Muscle of leg (tissue), 3 donors: ENCODE measurements at regions not wholly inside any gene's neighbourhood (a gene's known extent, or its start where the extent isn't known, plus 50 kb on each side); places are given as distances from the start of the nearest gene placed in this dataset.

Experiments
- DNase-seq: peaks from one replicate; pipeline ENCODE4 v3.0.0; 2013
- H3K27ac ChIP-seq: one replicate; pipeline ENCODE4 v1.5.1; 2013; ENCODE audit warnings: mild to moderate bottlenecking, low read length, control low read depth
- H3K27me3 ChIP-seq: one replicate; pipeline ENCODE4 v1.6.1; 2013; ENCODE audit warnings: low read length; ENCODE audit not compliant: control insufficient read depth, insufficient read depth
- H3K36me3 ChIP-seq: one replicate; pipeline ENCODE4 v1.6.1; 2013; ENCODE audit warnings: low read length; ENCODE audit not compliant: control insufficient read depth, insufficient read depth
- H3K4me1 ChIP-seq: one replicate; pipeline ENCODE4 v1.6.1; 2013; ENCODE audit warnings: low read length; ENCODE audit not compliant: control insufficient read depth, insufficient read depth
- H3K4me3 ChIP-seq: one replicate; pipeline ENCODE4 v1.5.1; 2013; ENCODE audit warnings: low read length, control low read depth
- H3K9me3 ChIP-seq: replicated peaks from 2 replicates; pipeline ENCODE4 v1.6.1; 2013; ENCODE audit warnings: low read depth, low read length; ENCODE audit not compliant: control insufficient read depth
- WGBS: methylation state at CpG from one replicate; pipeline ENCODE4 v1.1.5; 2013; ENCODE audit warnings: missing lambda C conversion rate; ENCODE audit not compliant: insufficient coverage; 5-methylcytosine and 5-hydroxymethylcytosine counted together

DNA sequence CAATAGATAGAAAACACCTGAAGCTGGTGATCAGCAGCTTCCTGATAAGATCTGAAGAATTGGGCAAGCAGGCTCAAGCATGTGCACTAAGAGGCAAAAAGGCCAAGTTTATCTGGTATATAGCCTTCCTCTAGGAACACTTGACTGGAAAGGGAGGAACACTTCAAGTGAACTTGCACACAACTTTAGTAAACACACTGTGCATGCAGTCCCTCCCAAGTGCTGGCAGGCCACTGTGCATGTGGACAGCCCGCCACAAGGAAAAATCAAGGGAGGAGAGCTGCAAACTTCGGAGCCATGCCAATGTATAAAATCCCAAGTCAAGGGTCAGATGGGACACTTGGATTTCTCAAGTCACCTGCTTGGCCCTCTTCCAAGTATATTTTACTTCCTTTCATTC, 645.8 kb upstream of the NDST4 start:
- no peak for DNase-seq
- no peaks in the 10 kb centered on the region for H3K27me3 ChIP-seq
- 90% methylated on average over 2 of the region's 2 CpGs for WGBS
- no peaks in the 10 kb centered on the region for H3K4me1 ChIP-seq
- no peak overlapping the region for H3K27ac ChIP-seq
- H3K9me3 ChIP-seq = peaks cover 4% of the 10 kb centered on the region
- no peak overlapping the region for H3K4me3 ChIP-seq
- no peaks in the 10 kb centered on the region for H3K36me3 ChIP-seq

DNA sequence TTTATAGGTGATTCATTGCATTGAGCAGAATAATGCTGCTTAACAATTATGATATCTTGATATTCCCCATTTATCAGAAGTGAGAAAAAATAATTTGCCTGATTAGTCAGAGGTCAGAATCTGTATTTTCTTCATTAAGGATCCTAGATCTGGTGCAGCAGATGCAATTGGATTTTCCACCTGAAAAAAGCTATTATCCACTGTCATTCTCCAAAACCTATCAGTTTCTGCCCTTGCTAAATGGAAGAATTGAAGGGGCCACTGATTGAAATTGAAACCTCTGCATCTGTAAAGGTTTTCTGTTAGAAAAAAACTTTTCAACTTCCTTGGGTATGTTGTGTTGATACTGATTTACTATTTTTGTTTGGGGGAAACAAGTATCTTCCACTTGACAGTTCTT, 636.0 kb upstream of the NDST4 start:
- H3K4me3 ChIP-seq = no peak overlapping the region
- no peak overlapping the region for H3K27ac ChIP-seq
- H3K36me3 ChIP-seq = no peaks in the 10 kb centered on the region
- no peaks in the 10 kb centered on the region for H3K27me3 ChIP-seq
- no peak for DNase-seq
- no peaks in the 10 kb centered on the region for H3K4me1 ChIP-seq
- H3K9me3 ChIP-seq = peaks cover 3% of the 10 kb centered on the region

DNA sequence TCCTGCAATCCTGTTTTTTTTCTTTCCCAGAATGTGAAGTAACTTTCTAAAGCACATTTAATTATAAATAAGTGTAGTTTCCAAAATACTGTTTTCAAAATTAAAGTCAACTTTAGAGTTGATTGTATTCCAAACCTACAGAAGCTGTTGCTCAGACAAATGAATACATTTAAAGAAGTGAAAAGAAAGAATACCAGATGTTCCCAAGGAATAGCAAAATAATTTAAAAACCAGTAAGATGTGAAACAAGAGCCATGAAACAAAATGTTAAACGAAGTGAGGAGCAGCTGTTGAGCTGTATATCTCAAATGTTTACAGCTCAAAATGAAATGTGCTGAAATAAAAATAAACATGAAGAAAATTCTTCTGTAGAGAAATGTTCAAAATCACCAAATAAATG, 627.4 kb upstream of the NDST4 start:
- no peaks in the 10 kb centered on the region for H3K27me3 ChIP-seq
- no CpG with 5 or more reads among the region's 1 CpG for WGBS

DNA sequence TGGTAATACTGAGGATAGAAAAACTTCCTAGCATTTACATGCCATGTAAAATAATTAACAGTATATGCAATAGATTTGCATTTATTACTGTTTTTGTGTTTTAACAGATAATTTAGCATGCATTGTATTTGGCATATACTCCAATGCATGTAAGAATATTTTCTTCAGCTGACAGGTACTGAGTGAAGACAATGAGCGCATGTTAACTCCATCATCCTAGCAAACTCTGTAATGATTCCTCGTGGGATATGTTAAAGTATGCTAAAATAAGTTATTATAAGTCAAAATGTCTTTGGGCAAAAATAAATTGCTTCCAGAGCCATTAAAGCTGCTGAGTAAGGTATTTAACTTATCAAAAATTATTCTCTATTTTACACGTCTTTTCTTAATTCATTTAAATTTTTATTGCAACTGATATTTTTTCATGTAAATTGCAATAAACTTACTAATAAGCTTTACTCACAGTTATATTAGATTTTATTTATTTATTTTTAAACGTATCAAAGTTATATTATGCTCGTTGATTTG, 616.4 kb upstream of the NDST4 start:
- Histone ChIP-seq H3K27ac (no peak overlapping the region), H3K9me3 (no peaks in the 10 kb centered on the region), H3K4me3 (no peak overlapping the region), H3K36me3 (no peaks in the 10 kb centered on the region), H3K4me1 (no peaks in the 10 kb centered on the region), H3K27me3 (no peaks in the 10 kb centered on the region)
- DNase-seq = no peak
- no CpG with 5 or more reads among the region's 5 CpGs for WGBS

More for the DNA sequence above, 627.4 kb upstream of the NDST4 start:
- Histone ChIP-seq H3K36me3 (no peaks in the 10 kb centered on the region), H3K27ac (no peak overlapping the region), H3K4me1 (no peaks in the 10 kb centered on the region), H3K9me3 (no peaks in the 10 kb centered on the region), H3K4me3 (no peak overlapping the region)
- DNase-seq = peak; percentile 10

DNA sequence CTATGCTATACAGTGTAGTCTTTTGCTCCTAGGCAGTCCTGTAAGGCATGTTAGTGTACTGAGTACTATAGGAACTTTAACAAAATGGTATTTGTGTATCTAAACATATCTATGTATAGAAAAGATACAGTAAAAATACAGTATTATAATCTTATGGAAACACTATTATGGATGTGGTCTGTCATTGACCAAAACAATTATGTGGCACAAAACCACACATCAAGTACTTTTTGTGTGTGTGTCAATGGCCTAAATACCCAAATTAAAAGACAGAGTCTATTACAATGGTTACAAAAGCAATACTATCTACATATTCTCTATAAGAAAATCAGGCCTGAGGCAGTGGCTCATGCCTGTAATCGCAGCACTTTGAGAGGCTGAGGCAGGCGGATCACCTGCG, 610.2 kb upstream of the NDST4 start:
- no CpG with 5 or more reads among the region's 3 CpGs for WGBS
- H3K9me3 ChIP-seq = no peaks in the 10 kb centered on the region
- no peak overlapping the region for H3K4me3 ChIP-seq

DNA sequence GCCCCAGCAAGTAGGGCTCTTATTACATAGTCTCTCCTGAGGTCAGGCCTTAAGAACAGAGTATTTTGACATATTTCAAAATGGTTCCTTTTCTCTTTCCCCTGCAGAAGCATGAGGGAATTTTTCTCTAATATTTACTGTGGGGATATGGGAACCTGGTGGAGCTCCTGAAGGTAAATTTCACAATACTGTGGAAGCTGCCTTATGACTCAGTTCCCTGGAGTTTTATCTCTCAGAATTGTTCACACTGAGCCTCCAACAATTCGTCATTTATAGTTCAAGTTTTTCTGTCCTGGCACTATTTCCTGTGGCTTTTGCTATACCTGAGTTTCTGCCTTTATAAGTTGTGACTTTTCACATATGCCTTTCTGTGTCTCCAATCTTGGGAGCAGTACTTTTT, 607.2 kb upstream of the NDST4 start:
- Histone ChIP-seq H3K9me3 (no peaks in the 10 kb centered on the region), H3K36me3 (no peaks in the 10 kb centered on the region), H3K27me3 (no peaks in the 10 kb centered on the region), H3K27ac (no peak overlapping the region), H3K4me3 (no peak overlapping the region), H3K4me1 (no peaks in the 10 kb centered on the region)
- no peak for DNase-seq
- WGBS = no CpG with 5 or more reads among the region's 1 CpG

More for the DNA sequence above, 610.2 kb upstream of the NDST4 start:
- Histone ChIP-seq H3K4me1 (no peaks in the 10 kb centered on the region), H3K27ac (no peak overlapping the region), H3K27me3 (no peaks in the 10 kb centered on the region), H3K36me3 (no peaks in the 10 kb centered on the region)
- no peak for DNase-seq

DNA sequence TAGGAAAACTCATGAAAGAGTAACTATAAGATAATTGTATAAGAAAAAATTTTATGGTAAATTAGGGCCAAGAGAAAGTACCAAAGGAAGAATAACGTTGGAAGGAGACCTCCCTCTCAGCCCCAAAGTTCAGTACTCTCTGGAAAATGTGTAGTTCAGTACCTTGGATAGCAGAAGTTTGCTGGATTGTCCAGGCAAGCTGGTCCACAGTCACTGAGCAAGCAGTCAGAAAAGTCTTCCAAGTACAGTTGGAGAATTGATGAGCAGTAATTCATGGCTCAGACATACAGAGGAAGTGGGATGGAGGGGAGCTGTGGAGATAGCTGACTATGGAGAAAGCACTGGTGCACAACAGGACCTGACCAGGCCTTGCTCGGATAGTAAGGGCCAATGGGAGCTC, 598.2 kb upstream of the NDST4 start:
- Histone ChIP-seq H3K27ac (no peak overlapping the region), H3K36me3 (no peaks in the 10 kb centered on the region), H3K4me3 (no peak overlapping the region), H3K9me3 (no peaks in the 10 kb centered on the region), H3K4me1 (no peaks in the 10 kb centered on the region), H3K27me3 (no peaks in the 10 kb centered on the region)
- WGBS = 59% methylated on average over 2 of the region's 2 CpGs
- DNase-seq = peak; percentile 10

DNA sequence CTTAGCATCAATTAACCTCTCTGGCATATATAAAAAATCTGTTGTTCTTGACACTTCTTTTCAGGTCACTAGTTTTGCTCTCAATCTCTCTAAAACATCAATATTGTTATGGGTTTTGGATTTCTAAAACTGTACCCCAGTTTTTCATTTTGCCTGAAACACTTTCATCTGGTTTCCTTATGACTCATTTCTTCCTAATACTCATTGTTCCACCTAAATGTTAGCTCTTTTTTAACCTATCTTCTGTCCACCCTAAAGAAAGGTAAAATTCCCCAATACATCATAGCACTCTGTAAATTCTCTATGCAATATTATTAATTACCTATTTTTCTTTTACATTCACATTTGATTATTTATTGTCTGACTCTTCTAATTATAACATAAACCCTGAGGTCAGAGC, 575.5 kb upstream of the NDST4 start:
- Histone ChIP-seq H3K36me3 (no peaks in the 10 kb centered on the region), H3K27me3 (no peaks in the 10 kb centered on the region), H3K9me3 (no peaks in the 10 kb centered on the region), H3K4me1 (no peaks in the 10 kb centered on the region), H3K27ac (no peak overlapping the region), H3K4me3 (no peak overlapping the region)
- DNase-seq = no peak

DNA sequence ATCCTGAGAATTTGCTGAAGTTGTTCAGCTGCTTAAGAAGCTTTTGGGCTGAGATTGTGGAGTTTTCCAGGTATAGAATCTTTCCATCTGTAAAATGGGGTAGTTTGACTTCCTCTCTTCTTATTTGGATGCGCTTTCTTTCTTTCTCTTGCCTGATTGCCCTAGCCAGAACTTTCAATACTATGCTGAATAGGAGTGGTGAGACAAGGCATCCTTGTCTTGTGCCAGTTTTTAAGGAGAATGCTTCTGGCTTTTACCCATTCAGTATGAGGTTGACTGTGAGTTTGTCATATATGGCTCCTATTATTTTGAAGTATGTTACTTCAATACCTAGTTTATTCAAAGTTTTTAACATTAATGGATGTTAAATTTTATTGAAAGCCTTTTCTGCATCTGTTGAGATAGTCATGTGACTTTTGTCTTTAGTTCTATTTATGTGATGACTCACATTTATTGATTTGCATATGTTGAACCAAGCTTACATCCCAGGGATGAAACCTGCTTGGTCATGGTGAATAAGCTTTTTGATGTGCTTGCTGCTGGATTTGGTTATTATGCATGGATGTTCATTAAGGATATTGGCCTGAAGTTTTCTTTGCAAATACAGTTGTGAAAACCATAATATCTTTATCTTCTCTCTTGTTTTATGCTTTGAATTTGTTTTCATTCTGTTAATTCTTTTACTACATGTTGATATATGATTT, 573.8 kb upstream of the NDST4 start:
- Histone ChIP-seq H3K4me1 (no peaks in the 10 kb centered on the region), H3K27ac (no peak overlapping the region), H3K36me3 (no peaks in the 10 kb centered on the region), H3K27me3 (no peaks in the 10 kb centered on the region), H3K9me3 (no peaks in the 10 kb centered on the region), H3K4me3 (no peak overlapping the region)
- no peak for DNase-seq
- no CpG with 5 or more reads among the region's 1 CpG for WGBS

DNA sequence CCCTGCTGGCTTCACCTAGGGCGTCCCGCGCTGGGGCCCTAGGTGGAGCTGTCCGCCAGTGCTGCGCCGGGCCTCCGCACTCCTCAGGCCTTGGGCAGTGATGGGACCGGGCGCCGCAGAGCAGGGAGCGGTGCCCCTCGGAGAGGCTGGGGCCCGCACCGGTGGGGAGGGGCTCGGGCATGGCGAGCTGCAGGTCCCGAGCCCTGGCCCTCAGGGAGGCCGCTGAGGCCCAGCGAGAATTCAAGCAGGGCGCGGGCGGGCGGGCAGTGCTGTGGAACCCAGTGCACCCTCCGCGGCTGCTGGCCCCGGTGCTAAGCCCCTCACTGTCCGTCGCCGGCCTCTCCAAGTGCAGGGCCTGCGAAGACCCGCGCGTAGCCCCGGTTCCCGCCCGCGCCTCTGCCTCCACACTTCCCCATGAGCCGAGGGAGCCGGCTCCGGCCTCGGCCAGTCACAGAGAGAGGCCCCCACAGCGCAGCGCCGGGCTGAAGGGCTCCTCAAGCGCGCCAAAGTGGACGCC, 565.1 kb upstream of the NDST4 start:
- H3K36me3 ChIP-seq = no peaks in the 10 kb centered on the region
- H3K9me3 ChIP-seq = no peaks in the 10 kb centered on the region
- 95% methylated on average over 43 of the region's 47 CpGs for WGBS

DNA sequence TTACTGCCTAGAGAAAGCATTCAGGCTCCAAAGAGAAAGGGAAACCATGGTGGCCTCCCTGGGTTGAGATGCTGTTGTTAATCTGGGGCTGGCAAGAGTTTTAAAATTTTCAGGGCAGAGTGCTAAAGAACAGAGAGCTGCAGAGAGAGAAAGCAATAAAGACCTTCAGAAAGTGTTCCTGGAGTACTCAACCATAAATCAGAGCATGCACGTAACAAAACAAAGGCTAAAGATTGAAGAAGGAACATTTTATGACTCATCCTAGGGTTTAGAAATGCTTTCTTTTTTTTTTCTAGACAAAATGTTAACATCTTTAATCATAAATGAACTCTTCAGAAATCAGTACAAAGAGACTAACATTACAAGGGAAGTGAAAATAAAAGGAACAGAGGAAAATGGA, 562.3 kb upstream of the NDST4 start:
- Histone ChIP-seq H3K27ac (no peak overlapping the region), H3K4me3 (no peak overlapping the region), H3K4me1 (no peaks in the 10 kb centered on the region), H3K27me3 (no peaks in the 10 kb centered on the region), H3K9me3 (no peaks in the 10 kb centered on the region), H3K36me3 (no peaks in the 10 kb centered on the region)
- no CpG with 5 or more reads among the region's 1 CpG for WGBS
- DNase-seq = no peak

More for the DNA sequence above, 565.1 kb upstream of the NDST4 start:
- Histone ChIP-seq H3K27ac (no peak overlapping the region), H3K4me1 (no peaks in the 10 kb centered on the region), H3K4me3 (no peak overlapping the region), H3K27me3 (no peaks in the 10 kb centered on the region)
- DNase-seq = no peak
